ENCODE measurements at regions not wholly inside any gene's neighbourhood (a gene's known extent, or its start where the extent isn't known, plus 50 kb on each side); places are given as distances from the start of the nearest gene placed in this dataset.

DNA sequence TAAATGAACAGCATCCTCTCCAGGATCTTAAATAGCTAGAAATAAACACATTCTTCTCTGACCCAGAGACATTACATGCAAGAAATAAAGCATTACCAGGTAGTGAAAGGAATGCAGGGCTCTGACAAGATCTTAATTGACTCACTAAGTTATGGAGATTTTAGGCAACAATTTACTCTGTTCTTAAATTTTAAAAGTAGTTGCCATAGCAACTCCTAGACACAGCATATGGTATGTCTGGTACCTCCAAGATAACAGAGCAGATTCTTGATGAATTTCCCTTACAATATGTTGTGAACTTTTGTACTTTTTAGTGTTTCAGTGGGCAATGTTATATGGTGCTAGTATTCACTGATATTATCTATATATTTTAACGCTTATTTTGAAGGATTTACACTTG, 76.7 kb upstream of the G2E3 start:
- Mint-ChIP-seq H3K27ac (no peak overlapping the region), H3K9me3 (ENCODE audit: low read depth) (peaks cover 2% of the 10 kb centered on the region), H3K27me3 (no peaks in the 10 kb centered on the region), H3K4me3 (ENCODE audit: low read depth) (no peak overlapping the region), H3K36me3 (ENCODE audit: insufficient read depth) (no peaks in the 10 kb centered on the region), H3K4me1 (ENCODE audit: low read depth) (peaks cover 9% of the 10 kb centered on the region)
- TF ChIP-seq, protein P1, sequence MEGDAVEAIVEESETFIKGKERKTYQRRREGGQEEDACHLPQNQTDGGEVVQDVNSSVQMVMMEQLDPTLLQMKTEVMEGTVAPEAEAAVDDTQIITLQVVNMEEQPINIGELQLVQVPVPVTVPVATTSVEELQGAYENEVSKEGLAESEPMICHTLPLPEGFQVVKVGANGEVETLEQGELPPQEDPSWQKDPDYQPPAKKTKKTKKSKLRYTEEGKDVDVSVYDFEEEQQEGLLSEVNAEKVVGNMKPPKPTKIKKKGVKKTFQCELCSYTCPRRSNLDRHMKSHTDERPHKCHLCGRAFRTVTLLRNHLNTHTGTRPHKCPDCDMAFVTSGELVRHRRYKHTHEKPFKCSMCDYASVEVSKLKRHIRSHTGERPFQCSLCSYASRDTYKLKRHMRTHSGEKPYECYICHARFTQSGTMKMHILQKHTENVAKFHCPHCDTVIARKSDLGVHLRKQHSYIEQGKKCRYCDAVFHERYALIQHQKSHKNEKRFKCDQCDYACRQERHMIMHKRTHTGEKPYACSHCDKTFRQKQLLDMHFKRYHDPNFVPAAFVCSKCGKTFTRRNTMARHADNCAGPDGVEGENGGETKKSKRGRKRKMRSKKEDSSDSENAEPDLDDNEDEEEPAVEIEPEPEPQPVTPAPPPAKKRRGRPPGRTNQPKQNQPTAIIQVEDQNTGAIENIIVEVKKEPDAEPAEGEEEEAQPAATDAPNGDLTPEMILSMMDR (IDR thresholded peaks at IDR 0.05; ENCODE audit: unreplicated experiment), result no peak
- no peak for DNase-seq (ENCODE audit: low spot score, unreplicated experiment)

DNA sequence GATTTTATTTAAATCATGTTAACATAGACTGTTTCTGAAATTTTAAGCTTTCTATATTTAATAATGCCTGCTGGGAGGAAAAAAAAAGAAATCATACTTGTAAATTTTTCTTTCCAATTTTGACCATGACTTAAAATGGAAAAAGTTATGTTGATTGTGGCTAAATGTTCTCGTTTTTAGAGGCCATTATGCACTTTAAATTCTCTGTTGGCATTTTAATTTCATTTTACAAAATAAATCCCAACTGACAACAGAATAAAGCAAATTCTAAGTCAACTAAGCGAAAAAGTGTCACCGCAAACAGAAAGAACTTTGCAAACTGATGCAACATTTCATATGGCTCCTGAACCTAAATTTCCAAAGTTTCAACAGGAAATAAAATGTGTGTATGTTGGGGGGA, 74.8 kb upstream of the G2E3 start:
- TF ChIP-seq, protein P1 (IDR thresholded peaks at IDR 0.05; ENCODE audit: unreplicated experiment), result no peak
- DNase-seq (ENCODE audit: low spot score, unreplicated experiment), result no peak
- Mint-ChIP-seq H3K36me3 (ENCODE audit: insufficient read depth) (no peaks in the 10 kb centered on the region), H3K4me1 (ENCODE audit: low read depth) (peaks cover 9% of the 10 kb centered on the region), H3K27ac (no peak overlapping the region), H3K27me3 (no peaks in the 10 kb centered on the region), H3K9me3 (ENCODE audit: low read depth) (peaks cover 10% of the 10 kb centered on the region), H3K4me3 (ENCODE audit: low read depth) (no peak overlapping the region)

DNA sequence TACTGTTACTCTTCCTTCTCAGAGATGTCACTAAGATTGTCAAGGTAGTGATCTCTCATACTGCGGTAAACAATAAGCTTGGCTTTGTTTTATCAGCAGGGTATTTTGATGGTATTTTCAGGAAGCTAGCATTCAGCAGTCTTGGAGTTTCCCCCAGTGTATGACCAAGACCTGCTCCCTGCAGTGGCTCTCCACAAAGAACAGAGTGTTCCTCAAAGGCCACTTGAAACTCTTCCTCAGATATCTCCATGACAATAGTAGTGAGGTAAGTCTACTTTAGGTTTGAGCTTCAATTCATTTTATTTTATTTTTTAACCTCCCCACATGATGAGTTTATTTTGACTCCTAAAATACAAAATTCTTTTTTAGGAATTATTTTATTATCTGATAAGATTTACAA, 74.0 kb upstream of the G2E3 start:
- no peaks in the 10 kb centered on the region for H3K36me3 Mint-ChIP-seq (ENCODE audit: insufficient read depth)
- TF ChIP-seq, protein P1 (IDR thresholded peaks at IDR 0.05; ENCODE audit: unreplicated experiment), result no peak
- no peak overlapping the region for H3K4me3 Mint-ChIP-seq (ENCODE audit: low read depth)
- no peak for DNase-seq (ENCODE audit: low spot score, unreplicated experiment)
- H3K4me1 Mint-ChIP-seq (ENCODE audit: low read depth), result peaks cover 9% of the 10 kb centered on the region
- H3K9me3 Mint-ChIP-seq (ENCODE audit: low read depth), result peaks cover 10% of the 10 kb centered on the region
- no peaks in the 10 kb centered on the region for H3K27me3 Mint-ChIP-seq
- H3K27ac Mint-ChIP-seq, result no peak overlapping the region

DNA sequence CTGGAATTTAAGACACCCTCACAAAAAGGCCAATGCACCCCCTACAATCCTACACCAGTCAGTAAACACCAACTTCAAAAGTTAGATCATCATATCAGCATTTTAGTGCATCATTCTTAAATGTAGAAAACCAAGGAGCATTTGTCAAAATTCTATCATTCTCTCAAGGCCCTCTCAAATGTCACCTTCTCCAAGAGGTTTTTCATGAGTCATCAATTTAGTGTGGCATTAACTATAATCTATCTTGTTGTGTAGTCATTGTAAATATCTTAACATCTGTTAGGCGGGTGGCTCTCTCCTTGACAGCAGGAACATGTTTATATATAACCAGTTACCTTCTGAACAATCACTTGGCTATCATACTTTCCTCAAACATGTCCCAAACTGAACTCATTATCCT, 62.1 kb upstream of the G2E3 start:
- DNase-seq (ENCODE audit: low spot score, unreplicated experiment), result no peak
- no peak overlapping the region for H3K27ac Mint-ChIP-seq
- no peak overlapping the region for H3K4me3 Mint-ChIP-seq (ENCODE audit: low read depth)
- no peaks in the 10 kb centered on the region for H3K27me3 Mint-ChIP-seq
- H3K9me3 Mint-ChIP-seq (ENCODE audit: low read depth), result no peaks in the 10 kb centered on the region
- no peaks in the 10 kb centered on the region for H3K4me1 Mint-ChIP-seq (ENCODE audit: low read depth)
- no peaks in the 10 kb centered on the region for H3K36me3 Mint-ChIP-seq (ENCODE audit: insufficient read depth)
- TF ChIP-seq, protein P1 (IDR thresholded peaks at IDR 0.05; ENCODE audit: unreplicated experiment), result no peak

DNA sequence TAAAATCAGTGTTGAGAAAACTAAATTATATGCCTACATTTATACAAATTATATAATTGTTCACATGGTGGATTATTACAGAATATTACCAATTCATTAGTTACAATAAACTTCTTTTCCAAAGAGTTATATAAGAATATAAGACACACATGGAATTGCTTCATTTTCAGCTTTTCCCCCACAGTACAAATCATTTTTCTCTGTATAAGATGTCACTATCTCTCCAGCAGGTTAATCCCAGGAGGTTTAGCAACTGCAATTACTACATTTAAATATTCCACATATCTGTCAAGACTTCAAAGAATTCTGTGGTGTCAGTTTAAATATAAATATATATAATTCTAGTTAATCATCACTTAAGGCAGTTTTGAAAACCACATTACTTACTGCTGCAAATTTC, 59.6 kb upstream of the G2E3 start:
- Mint-ChIP-seq H3K27ac (no peak overlapping the region), H3K27me3 (no peaks in the 10 kb centered on the region), H3K36me3 (ENCODE audit: insufficient read depth) (no peaks in the 10 kb centered on the region), H3K4me3 (ENCODE audit: low read depth) (no peak overlapping the region), H3K4me1 (ENCODE audit: low read depth) (no peaks in the 10 kb centered on the region), H3K9me3 (ENCODE audit: low read depth) (no peaks in the 10 kb centered on the region)
- TF ChIP-seq, protein P1 (IDR thresholded peaks at IDR 0.05; ENCODE audit: unreplicated experiment), result no peak
- DNase-seq (ENCODE audit: low spot score, unreplicated experiment), result no peak

Measured in progenitor cell of endocrine pancreas (in vitro differentiated cells).